Heart left ventricle (tissue), 16 donors: ENCODE measurements at regions not wholly inside any gene's neighbourhood (a gene's known extent, or its start where the extent isn't known, plus 50 kb on each side); places are given as distances from the start of the nearest gene placed in this dataset.

ENCODE experiments used
- ATAC-seq, 4 donors: fragments of 200-7000 bp; cut with Tn5 transposase; one replicate each; pipeline ENCODE4 v1.9.1; 2020 to 2022; ENCODE audit warnings: moderate library complexity in 4 of 4, mild to moderate bottlenecking in 3 of 4, moderate number of reproducible peaks in 1 of 4
- DNase-seq, 5 donors: peaks; one replicate each; pipeline ENCODE4 v3.0.0-alpha.2; 2020
- H3K27ac ChIP-seq, 12 donors: fragments of 200-600 bp; sonication (generic) in 4 of 12; one replicate each; pipeline versions ENCODE4 v1.5.0 to v1.8.0; 2016 to 2022; ENCODE audit warnings: mild to moderate bottlenecking in 2 of 12
- H3K27me3 ChIP-seq, 9 donors: fragments of 200-600 bp; sonication (generic) in 2 of 9; one replicate each; pipeline versions ENCODE4 v1.5.1 to v1.8.0; 2016 to 2022; ENCODE audit warnings: mild to moderate bottlenecking in 3 of 9
- H3K36me3 ChIP-seq, 9 donors: fragments of 200-600 bp; sonication (generic) in 2 of 9; one replicate each; pipeline versions ENCODE4 v1.5.0 to v1.8.0; 2018 to 2022; ENCODE audit warnings: mild to moderate bottlenecking in 2 of 9
- H3K4me1 ChIP-seq, 12 donors: fragments of 200-600 bp; sonication (generic) in 4 of 12; one replicate each; pipeline versions ENCODE4 v1.5.0 to v1.8.0; 2016 to 2022; ENCODE audit warnings: mild to moderate bottlenecking in 3 of 12
- H3K4me3 ChIP-seq, 12 donors: fragments of 200-600 bp; sonication (generic) in 4 of 12; one replicate each; pipeline versions ENCODE4 v1.5.0 to v1.8.0; 2017 to 2022; ENCODE audit warnings: mild to moderate bottlenecking in 9 of 12, moderate library complexity in 4 of 12
- H3K9me3 ChIP-seq, 12 donors: fragments of 200-600 bp; sonication (generic) in 4 of 12; one replicate each; pipeline versions ENCODE4 v1.5.0 to v1.8.0; 2016 to 2022; ENCODE audit warnings: mild to moderate bottlenecking in 1 of 12
- CTCF ChIP-seq, 12 donors: fragments of 200-600 bp; sonication (generic) in 4 of 12; IDR thresholded peaks; one replicate each; pipeline versions ENCODE4 v1.5.0 to v1.8.0; 2018 to 2022; ENCODE audit warnings: antibody characterized with exemption in 12 of 12, mild to moderate bottlenecking in 5 of 12
- POLR2A ChIP-seq, 2 donors: fragments of 450-650 bp; IDR thresholded peaks; one replicate each; pipeline ENCODE4 v1.6.1; 2017; ENCODE audit warnings: antibody characterized with exemption in 2 of 2, mild to moderate bottlenecking in 2 of 2, moderate library complexity in 2 of 2
- WGBS, 4 donors: extraction: QIAGEN DNeasy Blood & Tissue Kit in 2 of 4; methylation state at CpG; one replicate each; pipeline versions ENCODE4 v1.1.5 to v1.1.7; 2013 to 2018; 5-methylcytosine and 5-hydroxymethylcytosine counted together
- intact Hi-C, 10 donors: fragments of 100-400 bp; cut with DNase I; formaldehyde crosslinking; loops; one replicate each; pipeline versions ENCODE4 v1.11.1 to v1.14.2; 2022
- donor health status: ischemic (EF 13 %, LVEDD 7.1; RV severe dilation, severe dysfunction).
- donor health status: healthy with polysubstance abuse.
- donor health status: DM: no; HTN: yes; CAD: no.
- donor health status: DM: no; HTN: no; CAD: no.
- donor health status: ischemic (EF 25% LVEDD 6.9; RV normal size, moderate dysfunction).
- donor health status: ischemic (EF 25% LVEDD 5.7; RV mildly dilated, moderate dysfunction).
- donor health status: healthy.
- donor health status: DM: yes; HTN: yes; CAD: no.
- donor health status: ischemic (EF 35%, LVEDD 5.7; RV mildly dilated, moderate dysfunction).
- donor health status: nonischemic (EF 11% LVEDD 7.7; RV severe dilation, severe dysfunction).
- donor health status: DM: yes; HTN: yes; CAD: no.
- donor health status: PGD.
- donor health status: ischemic (EF 29% LVEDD 5.4; RV normal size, mild dysfunction).
- donor health status: nonischemic (EF 23%, LVEDD 6.1; RV moderate dilation, normal function).

DNA sequence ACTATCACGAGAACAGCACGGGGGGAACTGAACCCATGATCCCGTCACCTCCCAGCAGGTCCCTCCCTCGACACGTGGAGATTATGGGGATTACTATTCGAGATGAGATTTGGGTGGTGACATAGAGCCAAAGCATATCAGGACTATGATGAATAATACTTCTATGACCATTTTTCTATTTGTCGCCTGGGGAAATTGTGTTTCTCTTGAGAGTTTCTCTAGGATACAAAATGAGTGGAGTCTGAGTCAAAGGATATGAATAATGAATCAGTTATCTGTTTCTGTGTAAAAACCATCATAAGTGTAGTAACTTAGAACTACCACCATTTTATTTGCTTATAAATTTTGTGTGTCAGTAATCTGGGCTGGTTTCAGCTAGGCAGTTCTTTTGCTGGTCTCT, 533.0 kb upstream of the ARX start:
- no peaks in the 10 kb centered on the region for H3K36me3 ChIP-seq
- H3K4me1 ChIP-seq = no peaks in the 10 kb centered on the region
- H3K27ac ChIP-seq = no peak overlapping the region
- intact Hi-C loops = no loop called here
- DNase-seq (no peak), ATAC-seq (no peak)
- TF ChIP-seq POLR2A (IDR thresholded peaks at IDR 0.05) (no peak), CTCF (IDR thresholded peaks at IDR 0.05) (no peak)
- 63 to 79% (median 66%) methylated on average over 7 of the region's 7 CpGs for WGBS, 4 donors
- no peaks in the 10 kb centered on the region for H3K9me3 ChIP-seq
- H3K27me3 ChIP-seq = no peaks in the 10 kb centered on the region
- no peak overlapping the region for H3K4me3 ChIP-seq

GRCh38 chrX:25555521-25555920, 539.8 kb upstream of the ARX start:
- TF ChIP-seq CTCF (IDR thresholded peaks at IDR 0.05) (no peak), POLR2A (IDR thresholded peaks at IDR 0.05) (no peak)

DNA sequence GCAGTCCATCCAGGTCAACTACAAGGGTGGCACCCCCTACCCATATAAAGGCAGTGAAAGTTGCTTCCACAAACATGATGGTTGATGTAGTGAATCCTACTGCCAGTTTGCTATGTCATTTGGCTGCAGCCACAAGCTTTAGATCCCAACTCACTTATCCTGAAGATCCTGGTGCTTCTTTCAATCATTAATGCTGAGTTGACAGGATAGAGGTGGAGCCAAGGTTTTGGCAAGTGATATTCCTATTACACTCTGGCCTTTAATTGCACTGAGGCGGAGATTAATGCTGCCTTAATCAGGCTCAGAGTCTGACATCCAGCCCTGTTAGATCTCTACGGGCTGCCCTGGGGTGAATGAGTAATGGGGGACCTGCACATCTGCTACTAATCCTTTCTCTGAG, 542.4 kb upstream of the ARX start:
- no peaks in the 10 kb centered on the region for H3K9me3 ChIP-seq
- H3K4me3 ChIP-seq = no peak overlapping the region
- no peak overlapping the region for H3K27ac ChIP-seq
- DNase-seq = no peak
- no peaks in the 10 kb centered on the region for H3K27me3 ChIP-seq
- TF ChIP-seq POLR2A (IDR thresholded peaks at IDR 0.05) = no peak
- TF ChIP-seq CTCF (IDR thresholded peaks at IDR 0.05) = no peak
- intact Hi-C loops = no loop called here
- no peaks in the 10 kb centered on the region for H3K36me3 ChIP-seq
- no peak for ATAC-seq
- WGBS, 4 donors = 71 to 84% (median 80%) methylated on average over 2 of the region's 2 CpGs
- no peaks in the 10 kb centered on the region for H3K4me1 ChIP-seq

More at GRCh38 chrX:25555521-25555920, 539.8 kb upstream of the ARX start:
- WGBS, 4 donors = 75 to 85% (median 80%) methylated on average over 4 of the region's 4 CpGs
- no peak for ATAC-seq
- no peaks in the 10 kb centered on the region for H3K9me3 ChIP-seq
- no peak overlapping the region for H3K4me3 ChIP-seq
- H3K27me3 ChIP-seq = no peaks in the 10 kb centered on the region
- H3K36me3 ChIP-seq = no peaks in the 10 kb centered on the region
- intact Hi-C loops = no loop called here
- no peak for DNase-seq
- H3K27ac ChIP-seq = no peak overlapping the region
- H3K4me1 ChIP-seq = no peaks in the 10 kb centered on the region

- intact Hi-C loops = no loop called here
- Histone ChIP-seq H3K36me3 (no peaks in the 10 kb centered on the region), H3K27ac (no peak overlapping the region), H3K9me3 (no peaks in the 10 kb centered on the region), H3K4me3 (no peak overlapping the region), H3K4me1 (no peaks in the 10 kb centered on the region), H3K27me3 (no peaks in the 10 kb centered on the region)
- DNase-seq = no peak
- TF ChIP-seq CTCF (IDR thresholded peaks at IDR 0.05) (no peak), POLR2A (IDR thresholded peaks at IDR 0.05) (no peak)
- 42 to 57% (median 52%) methylated on average over 1 of the region's 1 CpG for WGBS, 4 donors
- ATAC-seq = no peak
Observed at GRCh38 chrX:25561190-25561589, 545.4 kb upstream of the ARX start.
